Activated CD4-positive, alpha-beta T cell treated with anti-CD3 and anti-CD28 coated beads, Interleukin-2, amount 10 ng/mL, durations not matched to agents 24 days and 14 days (primary cell): ENCODE measurements at regions not wholly inside any gene's neighbourhood (a gene's known extent, or its start where the extent isn't known, plus 50 kb on each side); places are given as distances from the start of the nearest gene placed in this dataset.

Source experiments
- DNase-seq: peaks from one replicate; pipeline ENCODE4 v3.0.0; 2022
- H3K27ac Mint-ChIP-seq: one replicate; pipeline ENCODE4 v1.8.0; 2022; ENCODE audit warnings: mild to moderate bottlenecking, mixed read lengths
- H3K27me3 Mint-ChIP-seq: one replicate; pipeline ENCODE4 v1.8.0; 2022; ENCODE audit warnings: mixed read lengths
- H3K36me3 Mint-ChIP-seq: one replicate; pipeline ENCODE4 v1.8.0; 2022; ENCODE audit warnings: low read depth, mild to moderate bottlenecking, mixed read lengths
- H3K4me1 Mint-ChIP-seq: one replicate; pipeline ENCODE4 v1.8.0; 2021; ENCODE audit warnings: mixed read lengths
- H3K4me3 Mint-ChIP-seq: one replicate; pipeline ENCODE4 v1.8.0; 2022; ENCODE audit warnings: mild to moderate bottlenecking, moderate library complexity, mixed read lengths
- H3K9me3 Mint-ChIP-seq: one replicate; pipeline ENCODE4 v1.8.0; 2021; ENCODE audit warnings: mixed read lengths
- intact Hi-C: fragments of 100-400 bp; cut with micrococcal nuclease; formaldehyde crosslinking; loops from one replicate; pipeline ENCODE4 v1.15.1; 2023

GRCh38 chr14:104287301-104288009 is 149.1 kb downstream of the KIF26A start:
- Mint-ChIP-seq H3K4me1 (no peaks in the 10 kb centered on the region), H3K36me3 (no peaks in the 10 kb centered on the region), H3K9me3 (peaks cover 9% of the 10 kb centered on the region), H3K4me3 (no peak overlapping the region), H3K27me3 (no peaks in the 10 kb centered on the region), H3K27ac (no peak overlapping the region)
- no peak for DNase-seq
- intact Hi-C loops: no loop called here

- Mint-ChIP-seq H3K27ac (no peak overlapping the region), H3K9me3 (peaks cover 9% of the 10 kb centered on the region), H3K27me3 (no peaks in the 10 kb centered on the region), H3K4me1 (no peaks in the 10 kb centered on the region), H3K4me3 (no peak overlapping the region), H3K36me3 (no peaks in the 10 kb centered on the region)
- intact Hi-C loops: no loop called here
- no peak for DNase-seq
Observed at GRCh38 chr14:104288272-104288671, 149.9 kb downstream of the KIF26A start.

- no peak overlapping the region for H3K4me3 Mint-ChIP-seq
- H3K36me3 Mint-ChIP-seq: no peaks in the 10 kb centered on the region
- H3K27ac Mint-ChIP-seq: no peak overlapping the region
- H3K4me1 Mint-ChIP-seq: no peaks in the 10 kb centered on the region
- no peak for DNase-seq
- H3K27me3 Mint-ChIP-seq: no peaks in the 10 kb centered on the region
- intact Hi-C loops: no loop called here
- H3K9me3 Mint-ChIP-seq: peaks cover 9% of the 10 kb centered on the region
Observed at GRCh38 chr14:104289507-104289906, 151.1 kb downstream of the KIF26A start.

GRCh38 chr14:104290058-104290667 is 151.8 kb downstream of the KIF26A start:
- Mint-ChIP-seq H3K27me3 (no peaks in the 10 kb centered on the region), H3K36me3 (no peaks in the 10 kb centered on the region), H3K9me3 (peaks cover 9% of the 10 kb centered on the region), H3K27ac (no peak overlapping the region), H3K4me1 (no peaks in the 10 kb centered on the region), H3K4me3 (no peak overlapping the region)
- DNase-seq: no peak
- intact Hi-C loops: no loop called here

DNA sequence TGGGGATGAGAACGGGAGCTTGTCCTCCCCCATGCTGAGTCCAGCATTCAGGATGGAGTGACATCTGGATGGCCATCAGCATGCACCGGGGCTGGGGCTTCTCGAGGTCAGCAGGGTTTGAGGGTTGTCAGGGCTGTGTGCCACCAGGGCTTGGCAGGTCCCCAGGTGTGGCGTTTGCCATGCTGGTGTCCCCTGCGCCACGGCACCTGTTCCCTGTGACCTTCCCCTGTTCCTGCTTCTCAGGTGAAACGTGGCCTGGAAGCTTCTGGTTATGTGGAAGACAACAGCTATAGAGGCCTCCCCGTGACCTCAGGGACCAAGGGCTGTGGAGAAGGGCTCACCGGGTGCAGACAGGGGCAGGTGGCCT is 152.4 kb downstream of the KIF26A start:
- H3K4me1 Mint-ChIP-seq: no peaks in the 10 kb centered on the region
- no peak overlapping the region for H3K4me3 Mint-ChIP-seq
- peaks cover 9% of the 10 kb centered on the region for H3K9me3 Mint-ChIP-seq
- no peaks in the 10 kb centered on the region for H3K36me3 Mint-ChIP-seq
- no peaks in the 10 kb centered on the region for H3K27me3 Mint-ChIP-seq
- DNase-seq: no peak
- no peak overlapping the region for H3K27ac Mint-ChIP-seq
- intact Hi-C loops: no loop called here

DNA sequence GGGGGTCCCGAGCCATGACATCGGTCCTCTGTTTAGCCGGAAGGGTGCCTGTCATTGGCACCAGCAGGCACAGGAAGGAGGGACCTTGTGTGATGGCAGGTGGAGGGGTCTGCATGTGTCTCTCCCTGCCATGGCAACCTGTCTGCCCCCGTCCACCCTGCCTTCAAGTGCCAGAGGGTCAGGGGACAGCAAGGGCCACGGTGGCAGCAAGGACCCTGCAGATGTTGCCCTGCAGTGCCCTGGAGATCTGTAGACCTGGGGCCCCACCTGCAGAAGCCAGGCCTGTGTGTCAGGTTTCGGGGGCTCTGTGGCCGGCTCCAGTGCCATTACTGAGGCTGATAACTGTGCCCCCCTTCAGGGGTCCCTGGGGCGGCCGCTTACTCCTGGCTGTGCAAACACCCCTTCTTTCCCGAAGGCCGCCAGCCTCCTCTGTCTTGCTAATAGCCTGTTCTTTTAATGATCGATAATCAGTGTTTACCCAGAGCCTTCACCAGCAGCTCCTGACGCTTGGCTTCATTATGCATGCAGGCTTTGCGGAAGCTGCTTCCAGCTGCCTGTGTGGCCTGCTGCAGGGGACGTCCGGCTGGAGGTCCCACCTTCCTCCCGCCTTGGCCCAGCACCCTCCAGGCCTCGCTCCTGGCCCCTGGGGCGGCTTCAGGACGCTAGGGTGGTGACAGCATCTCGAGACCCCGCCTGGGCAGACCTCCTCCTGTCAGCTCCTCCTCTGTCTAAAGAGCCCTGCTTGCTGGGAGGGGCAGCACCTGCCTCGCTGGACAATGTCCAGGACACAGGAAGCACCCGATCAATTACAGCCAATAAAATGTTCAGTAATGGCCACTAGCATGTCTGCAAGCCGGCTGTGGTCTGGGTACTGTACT is 153.0 kb downstream of the KIF26A start:
- Mint-ChIP-seq H3K27me3 (no peaks in the 10 kb centered on the region), H3K4me1 (no peaks in the 10 kb centered on the region), H3K27ac (no peak overlapping the region), H3K4me3 (no peak overlapping the region), H3K9me3 (peaks cover 9% of the 10 kb centered on the region), H3K36me3 (no peaks in the 10 kb centered on the region)
- intact Hi-C loops: no loop called here
- DNase-seq: no peak

GRCh38 chr14:104292084-104292970 is 153.9 kb downstream of the KIF26A start:
- DNase-seq: no peak
- H3K36me3 Mint-ChIP-seq: no peaks in the 10 kb centered on the region
- H3K4me3 Mint-ChIP-seq: no peak overlapping the region
- intact Hi-C loops: no loop called here
- no peak overlapping the region for H3K27ac Mint-ChIP-seq
- no peaks in the 10 kb centered on the region for H3K4me1 Mint-ChIP-seq
- H3K9me3 Mint-ChIP-seq: peaks cover 9% of the 10 kb centered on the region
- no peaks in the 10 kb centered on the region for H3K27me3 Mint-ChIP-seq

DNA sequence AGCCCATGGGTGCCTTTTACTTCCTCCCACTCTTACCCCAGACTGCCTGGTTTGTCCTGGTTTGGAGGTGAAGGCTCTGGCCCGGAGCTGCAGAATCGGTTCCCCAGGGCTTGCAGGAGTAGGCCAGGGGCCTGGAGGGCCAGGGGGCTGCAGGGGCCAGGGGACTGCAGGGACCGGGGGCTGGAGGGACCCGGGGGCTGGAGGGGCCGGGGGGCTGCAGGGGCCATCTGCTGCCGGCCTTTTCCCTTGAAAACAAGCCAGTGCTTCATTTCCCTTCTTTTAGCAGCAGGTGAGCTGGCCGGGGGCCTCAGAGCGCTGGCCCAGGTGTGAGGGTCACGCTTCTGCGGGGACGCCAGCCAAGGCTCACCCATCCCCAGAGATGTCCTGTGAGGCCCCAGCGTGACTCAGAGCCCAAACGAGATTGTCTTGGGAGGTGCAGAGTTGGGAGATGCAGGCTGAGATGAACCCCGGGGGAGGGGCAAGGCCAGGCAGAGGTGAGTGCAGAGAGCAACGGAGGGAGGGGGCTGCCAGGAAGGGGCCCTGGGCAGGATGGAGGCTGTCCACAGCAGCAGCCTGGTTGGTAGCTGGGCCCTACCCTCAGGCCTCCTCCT is 154.9 kb downstream of the KIF26A start:
- Mint-ChIP-seq H3K9me3 (peaks cover 9% of the 10 kb centered on the region), H3K27me3 (no peaks in the 10 kb centered on the region), H3K4me3 (no peak overlapping the region), H3K4me1 (no peaks in the 10 kb centered on the region), H3K27ac (no peak overlapping the region), H3K36me3 (no peaks in the 10 kb centered on the region)
- intact Hi-C loops: no loop called here
- DNase-seq: no peak

GRCh38 chr14:104293851-104294627 is 155.7 kb downstream of the KIF26A start:
- intact Hi-C loops: no loop called here
- no peak overlapping the region for H3K4me3 Mint-ChIP-seq
- H3K36me3 Mint-ChIP-seq: no peaks in the 10 kb centered on the region
- H3K4me1 Mint-ChIP-seq: no peaks in the 10 kb centered on the region
- H3K9me3 Mint-ChIP-seq: peaks cover 5% of the 10 kb centered on the region
- no peak for DNase-seq
- H3K27me3 Mint-ChIP-seq: no peaks in the 10 kb centered on the region
- H3K27ac Mint-ChIP-seq: no peak overlapping the region

DNA sequence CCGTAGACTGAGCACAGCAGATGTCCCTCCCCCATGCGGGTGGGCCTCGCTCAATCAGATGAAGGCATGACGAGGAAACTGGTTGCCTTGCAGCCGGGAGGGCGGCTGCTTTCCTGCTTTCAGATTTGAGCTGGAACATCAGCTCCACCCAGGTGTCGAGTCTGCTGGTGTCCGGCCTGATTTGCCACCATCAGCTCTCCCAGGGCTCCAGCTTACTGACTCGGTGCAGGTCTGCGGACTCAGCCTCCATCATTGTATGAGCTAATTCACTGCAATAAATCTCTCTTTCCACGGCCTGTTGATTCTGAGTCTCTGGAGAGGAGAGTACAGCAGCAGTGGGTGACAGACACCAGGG is 156.2 kb downstream of the KIF26A start:
- DNase-seq: no peak
- H3K4me1 Mint-ChIP-seq: no peaks in the 10 kb centered on the region
- intact Hi-C loops: no loop called here
- H3K27me3 Mint-ChIP-seq: no peaks in the 10 kb centered on the region
- peaks cover 3% of the 10 kb centered on the region for H3K9me3 Mint-ChIP-seq
- no peak overlapping the region for H3K27ac Mint-ChIP-seq
- H3K4me3 Mint-ChIP-seq: no peak overlapping the region
- no peaks in the 10 kb centered on the region for H3K36me3 Mint-ChIP-seq

- Mint-ChIP-seq H3K36me3 (no peaks in the 10 kb centered on the region), H3K4me3 (no peak overlapping the region), H3K4me1 (no peaks in the 10 kb centered on the region), H3K27ac (no peak overlapping the region), H3K9me3 (peaks cover 3% of the 10 kb centered on the region), H3K27me3 (no peaks in the 10 kb centered on the region)
- DNase-seq: no peak
- intact Hi-C loops: no loop called here
Observed at GRCh38 chr14:104294983-104295680, 156.7 kb downstream of the KIF26A start.

- Mint-ChIP-seq H3K9me3 (peaks cover 3% of the 10 kb centered on the region), H3K4me1 (no peaks in the 10 kb centered on the region), H3K27ac (no peak overlapping the region), H3K27me3 (no peaks in the 10 kb centered on the region), H3K36me3 (no peaks in the 10 kb centered on the region), H3K4me3 (no peak overlapping the region)
- intact Hi-C loops: no loop called here
- DNase-seq: no peak
Observed at GRCh38 chr14:104295681-104296387, 157.4 kb downstream of the KIF26A start.
